Spinal cord (tissue), 9 donors: ENCODE measurements at regions not wholly inside any gene's neighbourhood (a gene's known extent, or its start where the extent isn't known, plus 50 kb on each side); places are given as distances from the start of the nearest gene placed in this dataset.
A peak's percentile ranks its signal among the peaks of the same experiment; 100 is the strongest.

Experiments
- DNase-seq, 6 donors: peaks; one replicate each; pipeline versions ENCODE4 v3.0.0 to v3.0.0-alpha.2; 2013 to 2015; ENCODE audit warnings: low spot score in 6 of 6, low read depth in 4 of 6
- H3K27ac ChIP-seq: one replicate; pipeline ENCODE4 v1.5.1; 2013; ENCODE audit warnings: low read depth, low read length, control low read depth
- H3K27me3 ChIP-seq: one replicate; pipeline ENCODE4 v1.6.1; 2013; ENCODE audit warnings: low read length; ENCODE audit not compliant: control insufficient read depth, insufficient read depth
- H3K36me3 ChIP-seq: one replicate; pipeline ENCODE4 v1.6.1; 2013; ENCODE audit warnings: low read length; ENCODE audit not compliant: control insufficient read depth, insufficient read depth
- H3K4me1 ChIP-seq: one replicate; pipeline ENCODE4 v1.6.1; 2013; ENCODE audit warnings: low read length; ENCODE audit not compliant: control insufficient read depth, insufficient read depth
- H3K4me3 ChIP-seq: one replicate; pipeline ENCODE4 v1.5.1; 2013; ENCODE audit warnings: low read depth, low read length, control low read depth
- H3K9me3 ChIP-seq: one replicate; pipeline ENCODE4 v1.6.1; 2013; ENCODE audit warnings: low read length; ENCODE audit not compliant: control insufficient read depth, insufficient read depth
- WGBS: methylation state at CpG from one replicate; pipeline ENCODE4 v1.1.5; 2013; ENCODE audit warnings: missing lambda C conversion rate; ENCODE audit not compliant: insufficient coverage; 5-methylcytosine and 5-hydroxymethylcytosine counted together
- donor health status: healthy.

DNA sequence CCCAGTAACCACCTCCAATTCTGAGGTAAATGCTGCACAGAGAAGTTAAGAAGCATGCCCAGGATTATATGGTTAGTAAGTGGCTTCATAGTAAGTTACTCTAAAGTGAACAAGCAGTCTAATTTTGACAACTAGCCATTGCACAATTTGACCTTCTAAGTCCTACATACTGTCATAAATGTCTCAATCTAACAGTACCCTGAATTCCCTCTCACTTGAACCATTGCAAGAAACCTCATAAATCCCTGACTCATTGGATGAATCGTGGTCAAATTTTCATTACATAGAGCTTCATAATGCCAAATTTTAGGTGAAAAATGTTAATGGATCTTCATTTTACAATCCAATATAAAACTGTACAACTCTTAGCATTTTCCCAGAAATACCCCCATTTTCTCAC is 217.3 kb upstream of the GRIA4 start:
- Histone ChIP-seq H3K4me3 (no peak overlapping the region), H3K27ac (no peak overlapping the region), H3K4me1 (no peaks in the 10 kb centered on the region), H3K9me3 (no peaks in the 10 kb centered on the region), H3K27me3 (no peaks in the 10 kb centered on the region), H3K36me3 (no peaks in the 10 kb centered on the region)
- DNase-seq, result no peak
- WGBS, result no CpG with 5 or more reads among the region's 1 CpG

DNA sequence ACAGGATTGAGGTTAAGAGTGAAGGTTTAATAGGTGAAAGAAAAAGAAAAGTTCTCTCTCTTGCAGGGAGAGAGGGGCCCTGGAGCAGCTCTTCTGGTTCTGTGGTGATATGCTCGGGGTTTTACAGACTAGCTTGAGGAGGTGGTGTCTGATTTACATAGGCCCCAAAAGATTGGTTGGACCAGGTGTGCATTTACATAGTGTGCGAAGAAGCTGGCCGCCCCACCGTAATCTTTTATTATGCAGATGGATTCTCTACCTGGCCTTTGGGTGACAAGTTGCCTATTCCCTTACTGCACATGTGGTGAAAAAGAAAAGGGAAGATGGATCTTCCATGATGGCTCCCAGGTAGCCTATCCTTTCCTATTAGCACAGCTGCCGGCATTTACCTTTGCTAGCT is 219.9 kb upstream of the GRIA4 start:
- H3K4me1 ChIP-seq, result no peaks in the 10 kb centered on the region
- no peak for DNase-seq
- no peaks in the 10 kb centered on the region for H3K36me3 ChIP-seq
- H3K27me3 ChIP-seq, result no peaks in the 10 kb centered on the region
- H3K27ac ChIP-seq, result no peak overlapping the region
- H3K9me3 ChIP-seq, result no peaks in the 10 kb centered on the region
- 72% methylated on average over 3 of the region's 5 CpGs for WGBS
- no peak overlapping the region for H3K4me3 ChIP-seq

- Histone ChIP-seq H3K27me3 (no peaks in the 10 kb centered on the region), H3K4me1 (no peaks in the 10 kb centered on the region), H3K36me3 (no peaks in the 10 kb centered on the region), H3K9me3 (no peaks in the 10 kb centered on the region), H3K27ac (no peak overlapping the region), H3K4me3 (no peak overlapping the region)
- DNase-seq, result no peak
Observed at GRCh38 chr11:105388006-105388405, 221.9 kb upstream of the GRIA4 start.

DNA sequence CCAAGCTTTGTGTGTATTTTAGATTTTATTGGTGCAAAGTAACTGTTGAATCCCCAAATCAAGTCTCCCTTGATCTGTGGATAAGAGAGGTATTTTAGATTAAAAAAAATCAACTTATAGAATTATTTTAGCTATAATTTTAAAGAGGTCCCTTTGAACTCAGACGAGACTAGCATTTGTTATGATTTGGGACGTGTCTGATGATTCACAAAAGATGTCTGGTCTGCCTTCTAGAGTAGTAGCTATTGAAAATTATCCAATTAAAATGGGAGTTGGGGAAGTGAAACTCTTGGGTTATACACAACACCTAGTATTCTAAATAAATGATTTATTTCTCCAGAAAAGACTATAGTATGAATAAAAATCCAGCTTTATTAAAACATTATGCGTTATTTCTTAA is 227.9 kb upstream of the GRIA4 start:
- no peak overlapping the region for H3K4me3 ChIP-seq
- no peaks in the 10 kb centered on the region for H3K27me3 ChIP-seq
- H3K9me3 ChIP-seq, result no peaks in the 10 kb centered on the region
- no CpG with 5 or more reads among the region's 3 CpGs for WGBS
- DNase-seq, result no peak
- no peaks in the 10 kb centered on the region for H3K36me3 ChIP-seq
- H3K4me1 ChIP-seq, result no peaks in the 10 kb centered on the region
- H3K27ac ChIP-seq, result no peak overlapping the region

DNA sequence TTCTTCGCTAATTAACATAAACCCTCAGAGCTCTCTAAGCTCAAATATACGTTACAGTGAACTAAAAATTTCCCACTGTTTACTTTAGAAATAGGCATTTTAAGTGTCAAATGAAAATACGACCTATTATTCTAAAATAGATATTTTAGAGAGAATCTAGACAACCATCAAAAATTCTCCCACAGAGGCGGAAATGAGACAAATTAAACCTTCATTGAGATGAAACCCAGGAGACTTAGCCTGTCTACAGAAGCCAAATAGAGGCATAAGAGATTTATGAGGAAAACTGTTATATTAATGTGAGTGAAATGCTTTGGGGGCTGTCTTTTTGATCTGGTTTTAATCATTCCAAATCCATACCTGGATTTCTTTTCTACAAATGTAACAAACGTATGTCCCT is 232.0 kb upstream of the GRIA4 start:
- Histone ChIP-seq H3K4me3 (no peak overlapping the region), H3K9me3 (peaks cover 1% of the 10 kb centered on the region), H3K4me1 (no peaks in the 10 kb centered on the region), H3K36me3 (no peaks in the 10 kb centered on the region), H3K27me3 (no peaks in the 10 kb centered on the region), H3K27ac (no peak overlapping the region)
- DNase-seq, result no peak
- WGBS, result no CpG with 5 or more reads among the region's 5 CpGs

DNA sequence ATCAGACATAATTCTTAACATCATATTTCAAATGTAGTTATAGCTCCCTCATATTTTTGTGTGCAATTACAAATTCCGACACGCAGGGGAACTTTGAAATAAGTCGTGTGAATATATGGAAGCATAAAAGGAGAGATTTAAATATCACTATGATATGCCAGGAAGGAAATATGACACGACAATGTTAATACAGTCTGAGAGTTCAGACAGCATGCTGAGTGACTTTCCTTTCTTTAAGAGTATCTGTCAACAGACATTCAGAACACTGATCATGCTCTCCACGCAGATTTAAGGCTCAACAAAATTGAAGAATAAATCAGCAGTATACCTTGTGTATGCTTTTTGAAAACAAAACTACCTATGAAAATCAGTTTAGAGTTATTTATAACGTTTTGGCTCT is 232.6 kb upstream of the CARD18 start:
- whole genome bisulfite sequencing, result no CpG with 5 or more reads among the region's 6 CpGs
- no peaks in the 10 kb centered on the region for H3K36me3 ChIP-seq
- peaks cover 1% of the 10 kb centered on the region for H3K9me3 ChIP-seq
- H3K4me1 ChIP-seq, result no peaks in the 10 kb centered on the region
- no peak overlapping the region for H3K27ac ChIP-seq
- no peaks in the 10 kb centered on the region for H3K27me3 ChIP-seq
- no peak overlapping the region for H3K4me3 ChIP-seq
- peak in 2 of 6 donors; percentile 4 to 9 for DNase-seq

DNA sequence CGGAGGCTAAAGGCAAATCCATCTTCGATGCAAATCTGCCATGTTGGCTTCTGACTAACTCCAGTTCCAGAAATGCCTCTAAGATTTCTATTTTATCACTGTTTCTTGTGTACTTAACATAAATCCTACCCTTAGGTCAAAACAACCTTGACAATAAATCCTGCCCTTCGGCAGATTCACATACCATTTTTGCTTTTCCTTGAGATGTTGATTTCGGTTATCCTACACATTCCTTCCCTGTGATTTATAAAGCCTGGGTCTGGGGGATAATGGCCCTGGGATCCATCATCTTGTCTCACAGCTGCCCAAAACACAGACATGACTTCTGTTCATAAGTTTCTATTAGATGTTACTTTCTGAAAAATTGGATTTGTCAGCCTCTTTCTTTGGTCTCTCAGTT is 231.7 kb upstream of the CARD18 start:
- H3K4me1 ChIP-seq, result no peaks in the 10 kb centered on the region
- WGBS, result 89% methylated on average over 1 of the region's 4 CpGs
- no peaks in the 10 kb centered on the region for H3K36me3 ChIP-seq
- peaks cover 1% of the 10 kb centered on the region for H3K9me3 ChIP-seq
- no peak overlapping the region for H3K27ac ChIP-seq
- H3K27me3 ChIP-seq, result no peaks in the 10 kb centered on the region
- peak in 1 of 6 donors; percentile 18 for DNase-seq
- H3K4me3 ChIP-seq, result no peak overlapping the region

- whole genome bisulfite sequencing, result 100% methylated on average over 1 of the region's 6 CpGs
- no peaks in the 10 kb centered on the region for H3K27me3 ChIP-seq
- H3K9me3 ChIP-seq, result no peaks in the 10 kb centered on the region
- no peak overlapping the region for H3K4me3 ChIP-seq
- H3K27ac ChIP-seq, result no peak overlapping the region
- no peaks in the 10 kb centered on the region for H3K4me1 ChIP-seq
- no peak for DNase-seq
- H3K36me3 ChIP-seq, result no peaks in the 10 kb centered on the region
Observed at GRCh38 chr11:105368711-105369110, 229.1 kb upstream of the CARD18 start.

DNA sequence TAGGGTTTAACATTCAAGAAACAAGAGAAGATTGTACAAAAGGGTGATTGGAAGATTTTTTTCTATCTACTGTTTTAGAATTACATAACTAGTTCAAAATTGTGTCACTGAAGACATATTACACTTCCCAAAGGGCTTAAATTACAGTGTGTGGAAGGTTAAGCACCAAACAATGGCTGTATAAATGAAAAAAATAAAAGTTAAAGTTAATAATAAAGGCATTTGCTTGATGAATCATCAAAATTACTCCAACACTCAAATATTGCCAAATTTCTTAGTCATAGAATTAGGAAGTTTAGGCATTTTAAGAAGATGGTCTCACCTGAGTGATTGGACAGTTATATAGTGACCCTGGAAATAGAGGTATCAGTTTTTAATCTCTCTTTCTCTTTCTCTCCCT is 227.6 kb upstream of the CARD18 start:
- no peak overlapping the region for H3K4me3 ChIP-seq

DNA sequence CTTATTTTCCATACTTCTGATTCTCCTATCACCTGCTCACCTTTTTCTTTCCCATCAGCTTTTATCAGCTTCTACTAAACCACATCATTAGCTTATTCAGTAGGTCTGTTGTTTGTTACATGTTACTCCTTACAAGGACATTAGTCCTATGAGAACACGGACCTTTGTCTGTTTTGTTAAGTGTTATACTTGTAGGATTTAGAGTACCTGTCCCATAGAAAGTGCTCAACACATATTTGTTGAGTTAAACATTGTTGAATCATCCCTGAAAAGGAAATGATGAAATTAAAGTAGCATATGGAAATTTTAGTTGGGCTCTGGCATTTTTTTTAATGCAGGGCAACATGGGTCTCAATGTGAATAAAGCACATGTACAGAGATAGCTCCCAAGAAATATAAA is 222.1 kb upstream of the CARD18 start:
- Histone ChIP-seq H3K27ac (no peak overlapping the region), H3K4me1 (no peaks in the 10 kb centered on the region), H3K27me3 (no peaks in the 10 kb centered on the region), H3K36me3 (no peaks in the 10 kb centered on the region), H3K4me3 (no peak overlapping the region), H3K9me3 (no peaks in the 10 kb centered on the region)
- no peak for DNase-seq
- no CpG with 5 or more reads among the region's 1 CpG for WGBS

More for the DNA sequence above, 227.6 kb upstream of the CARD18 start:
- Histone ChIP-seq H3K9me3 (no peaks in the 10 kb centered on the region), H3K36me3 (no peaks in the 10 kb centered on the region), H3K27ac (no peak overlapping the region), H3K4me1 (no peaks in the 10 kb centered on the region), H3K27me3 (no peaks in the 10 kb centered on the region)
- no peak for DNase-seq
